IMR-90 (cell line): ENCODE measurements at regions not wholly inside any gene's neighbourhood (a gene's known extent, or its start where the extent isn't known, plus 50 kb on each side); places are given as distances from the start of the nearest gene placed in this dataset.

Experiments used
- ATAC-seq: fragments of 200-7000 bp; cut with Tn5 transposase; 2 replicates; pipeline ENCODE4 v1.9.1; 2020; ENCODE audit warnings: low read depth, mild to moderate bottlenecking, moderate library complexity
- BruUV-seq: library from RNA; stranded (reverse); fragments of 400-500 nt; replicated peaks from 2 replicates; lab custom pipeline; 2021; lab: Mats Ljungman, UMichigan
- CTCF ChIA-PET: fragments of 300-600 bp; formaldehyde crosslinking; extraction: SDS; loops from one replicate; lab custom pipeline; 2021; ENCODE audit warnings: antibody characterized with exemption; lab: Yijun Ruan, JAX
- POLR2A ChIA-PET: fragments of 300-600 bp; sonication (Branson Sonifier 250); formaldehyde crosslinking; loops from one replicate; lab custom pipeline; 2022; ENCODE audit warnings: antibody characterized with exemption; ENCODE audit not compliant: unreplicated experiment; lab: Charles Lee
- DNase-seq: peaks from one replicate; pipeline ENCODE4 v3.0.0; 2013
- H2AFZ ChIP-seq: replicated peaks from 2 replicates; pipeline ENCODE3; 2013; ENCODE audit warnings: low read length, mild to moderate bottlenecking; ENCODE audit not compliant: poor library complexity
- H2AK5ac ChIP-seq: 2 replicates; pipeline ENCODE4 v1.6.1; 2013; ENCODE audit warnings: low read depth, low read length, inconsistent platforms
- H2AK9ac ChIP-seq: replicated peaks from 2 replicates; pipeline ENCODE3; 2013; ENCODE audit warnings: mild to moderate bottlenecking, low read depth, low read length, moderate library complexity; ENCODE audit not compliant: poor library complexity
- H2BK120ac ChIP-seq: 2 replicates; pipeline ENCODE4 v1.6.1; 2013; ENCODE audit warnings: low read depth, low read length, inconsistent platforms
- H2BK15ac ChIP-seq: 3 replicates; pipeline ENCODE4 v1.6.1; 2013; ENCODE audit warnings: low read depth, low read length, inconsistent platforms
- H2BK20ac ChIP-seq: 2 replicates; pipeline ENCODE4 v1.6.1; 2013; ENCODE audit warnings: low read depth, mild to moderate bottlenecking, inconsistent platforms, low read length, moderate library complexity
- H2BK5ac ChIP-seq: 2 replicates; pipeline ENCODE4 v1.6.1; 2013; ENCODE audit warnings: mild to moderate bottlenecking, low read depth, low read length, inconsistent platforms; ENCODE audit not compliant: poor library complexity, severe bottlenecking
- H3K14ac ChIP-seq: replicated peaks from 2 replicates; pipeline ENCODE4 v1.6.1; 2013; ENCODE audit warnings: low read depth, low read length, inconsistent platforms
- H3K18ac ChIP-seq: 2 replicates; pipeline ENCODE4 v1.6.1; 2013; ENCODE audit warnings: low read depth, low read length, control low read depth
- H3K23ac ChIP-seq: 2 replicates; pipeline ENCODE4 v1.6.1; 2013; ENCODE audit warnings: low read depth, low read length, inconsistent platforms
- H3K27ac ChIP-seq: 2 replicates; pipeline ENCODE4 v1.5.1; 2013; ENCODE audit warnings: mild to moderate bottlenecking, control low read depth, low read length; ENCODE audit not compliant: insufficient read depth
- H3K27me3 ChIP-seq: 2 replicates; pipeline ENCODE4 v1.6.1; 2013; ENCODE audit warnings: low read length; ENCODE audit not compliant: control insufficient read depth, insufficient read depth
- H3K36me3 ChIP-seq: 2 replicates; pipeline ENCODE4 v1.6.1; 2013; ENCODE audit warnings: low read length, mixed read lengths; ENCODE audit not compliant: control insufficient read depth, insufficient read depth
- H3K4ac ChIP-seq: 2 replicates; pipeline ENCODE4 v1.6.1; 2013; ENCODE audit warnings: low read depth, low read length, inconsistent platforms
- H3K4me1 ChIP-seq: 2 replicates; pipeline ENCODE4 v1.6.1; 2013; ENCODE audit warnings: low read length, mixed read lengths; ENCODE audit not compliant: control insufficient read depth, insufficient read depth
- H3K4me2 ChIP-seq: 2 replicates; pipeline ENCODE4 v1.6.1; 2013; ENCODE audit warnings: low read depth, mild to moderate bottlenecking, control low read depth, low read length, moderate library complexity
- H3K4me3 ChIP-seq: 2 replicates; pipeline ENCODE4 v1.5.1; 2013; ENCODE audit warnings: low read depth, mild to moderate bottlenecking, control low read depth, low read length, moderate library complexity; ENCODE audit not compliant: insufficient read depth
- H3K56ac ChIP-seq: 2 replicates; pipeline ENCODE4 v1.6.1; 2013; ENCODE audit warnings: low read length, inconsistent platforms; ENCODE audit not compliant: insufficient read depth; ENCODE audit errors: extremely low read depth
- H3K79me1 ChIP-seq, 2 experiments: 2 replicates each; pipeline ENCODE4 v1.6.1; 2013; ENCODE audit warnings: low read length in 2 of 2, inconsistent platforms in 1 of 2, low read depth in 1 of 2
- H3K9ac ChIP-seq: 2 replicates; pipeline ENCODE4 v1.6.1; 2013; ENCODE audit warnings: low read depth, low read length, control low read depth
- H3K9me1 ChIP-seq: 2 replicates; pipeline ENCODE4 v1.6.1; 2013; ENCODE audit warnings: low read length, inconsistent platforms; ENCODE audit not compliant: insufficient read depth
- H3K9me3 ChIP-seq: 2 replicates; pipeline ENCODE4 v1.6.1; 2013; ENCODE audit warnings: low read length; ENCODE audit not compliant: control insufficient read depth, insufficient read depth
- H4K20me1 ChIP-seq: 2 replicates; pipeline ENCODE4 v1.6.1; 2013; ENCODE audit warnings: low read length, inconsistent platforms; ENCODE audit not compliant: insufficient read depth
- H4K5ac ChIP-seq: 2 replicates; pipeline ENCODE4 v1.6.1; 2013; ENCODE audit warnings: mild to moderate bottlenecking, low read depth, low read length, control low read depth
- H4K8ac ChIP-seq, 2 experiments: 2 replicates each; pipeline ENCODE4 v1.6.1; 2013; ENCODE audit warnings: low read depth in 2 of 2, low read length in 2 of 2, control low read depth in 1 of 2, inconsistent platforms in 1 of 2
- H4K91ac ChIP-seq: 2 replicates; pipeline ENCODE4 v1.6.1; 2013; ENCODE audit warnings: low read depth, low read length, inconsistent platforms; ENCODE audit not compliant: insufficient read depth
- BHLHE40 ChIP-seq: fragments of 150-350 bp; IDR thresholded peaks from 2 replicates; pipeline ENCODE4 v1.6.1; 2016; ENCODE audit warnings: mild to moderate bottlenecking, low read depth, low read length
- CEBPB ChIP-seq: IDR thresholded peaks from 2 replicates; pipeline ENCODE4 v1.6.1; 2012; ENCODE audit warnings: low read depth, low read length, improper control_type of control experiment
- CHD1 ChIP-seq: IDR thresholded peaks from 2 replicates; pipeline ENCODE4 v1.6.1; 2012; ENCODE audit warnings: low read depth, low read length, improper control_type of control experiment
- NFE2L2 ChIP-seq: fragments of 150-350 bp; IDR thresholded peaks from 2 replicates; pipeline ENCODE4 v1.6.1; 2016; ENCODE audit warnings: low read depth, mild to moderate bottlenecking, low read length
- POLR2A ChIP-seq: IDR thresholded peaks from 2 replicates; pipeline ENCODE4 v1.6.1; 2012; ENCODE audit warnings: mild to moderate bottlenecking, low read depth, low read length
- SMC3 ChIP-seq: fragments of 150-350 bp; IDR thresholded peaks from 2 replicates; pipeline ENCODE4 v1.6.1; 2016; ENCODE audit warnings: low read depth, mild to moderate bottlenecking, antibody characterized with exemption, low read length, moderate library complexity
- WGBS, 2 experiments: methylation state at CpG; one replicate each; pipeline versions ENCODE4 v1.1.5 to v1.1.7; 2013; ENCODE audit warnings: missing lambda C conversion rate in 2 of 2; ENCODE audit not compliant: insufficient read length in 1 of 2; ENCODE audit errors: extremely low coverage in 2 of 2; 5-methylcytosine and 5-hydroxymethylcytosine counted together
- dilution Hi-C: fragments of 300-500 bp; cut with HindIII; formaldehyde crosslinking; loops from one replicate; pipeline ENCODE4 v1.14.3; 2018; ENCODE audit warnings: low sequenced_read_pairs; ENCODE audit not compliant: unreplicated experiment
- in situ Hi-C: fragments of 300-500 bp; cut with MboI; formaldehyde crosslinking; loops from 3 replicates; pipeline ENCODE4 v1.14.3; 2019; ENCODE audit warnings: low sequenced_read_pairs, inconsistent platforms, mixed read lengths
- intact Hi-C: fragments of 100-400 bp; cut with micrococcal nuclease; formaldehyde crosslinking; loops from 2 replicates; pipeline ENCODE4 v1.10.0; 2022
- TF ChIP-seq, protein P1 (sequence below): fragments of 150-350 bp; IDR thresholded peaks from 2 replicates; pipeline ENCODE4 v1.6.1; 2016; ENCODE audit warnings: low read depth, mild to moderate bottlenecking, low read length, moderate library complexity, borderline replicate concordance

GRCh38 chr19:29016926-29017760, 195.8 kb downstream of the UQCRFS1 start:
- Histone ChIP-seq H2AK9ac (no peak overlapping the region), H3K4me1 (no peaks in the 10 kb centered on the region), H2BK20ac (no peak overlapping the region), H3K4ac (no peak overlapping the region), H2AFZ (no peak overlapping the region), H4K91ac (no peak overlapping the region), H3K56ac (no peak overlapping the region), H2BK120ac (no peak overlapping the region), H2BK5ac (no peak overlapping the region), H3K4me2 (no peak overlapping the region), H3K36me3 (no peaks in the 10 kb centered on the region), H3K9me1 (no peaks in the 10 kb centered on the region), H3K9ac (no peak overlapping the region), H3K79me1 (no peaks in the 10 kb centered on the region), H4K8ac (no peak overlapping the region), H3K14ac (no peak overlapping the region), H3K4me3 (no peak overlapping the region), H3K27ac (no peak overlapping the region), H3K18ac (no peak overlapping the region), H3K23ac (no peak overlapping the region), H3K9me3 (0 out of 2 replicates have a peak, but pooled peaks cover 2% of the 10 kb centered on the region), H3K27me3 (no peaks in the 10 kb centered on the region; the same call in 1 of the 2 replicates), H4K20me1 (no peaks in the 10 kb centered on the region), H4K5ac (no peak overlapping the region), H2AK5ac (no peak overlapping the region), H2BK15ac (no peak overlapping the region)
- no peak for DNase-seq
- intact Hi-C loops = no loop called here
- POLR2A ChIA-PET = no interaction called here
- dilution Hi-C loops = no loop called here
- BruUV-seq = no TSS peak
- CTCF ChIA-PET = no interaction called here
- WGBS, 2 experiments = no CpG with 5 or more reads among the region's 11 CpGs
- in situ Hi-C loops = no loop called here
- TF ChIP-seq, protein P1, sequence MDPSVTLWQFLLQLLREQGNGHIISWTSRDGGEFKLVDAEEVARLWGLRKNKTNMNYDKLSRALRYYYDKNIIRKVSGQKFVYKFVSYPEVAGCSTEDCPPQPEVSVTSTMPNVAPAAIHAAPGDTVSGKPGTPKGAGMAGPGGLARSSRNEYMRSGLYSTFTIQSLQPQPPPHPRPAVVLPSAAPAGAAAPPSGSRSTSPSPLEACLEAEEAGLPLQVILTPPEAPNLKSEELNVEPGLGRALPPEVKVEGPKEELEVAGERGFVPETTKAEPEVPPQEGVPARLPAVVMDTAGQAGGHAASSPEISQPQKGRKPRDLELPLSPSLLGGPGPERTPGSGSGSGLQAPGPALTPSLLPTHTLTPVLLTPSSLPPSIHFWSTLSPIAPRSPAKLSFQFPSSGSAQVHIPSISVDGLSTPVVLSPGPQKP = no peak
- TF ChIP-seq SMC3 (no peak), NFE2L2 (no peak), CHD1 (no peak), BHLHE40 (no peak), POLR2A (no peak), CEBPB (no peak)
- no peak for ATAC-seq
